Breast epithelium (tissue), 3 donors: ENCODE measurements at regions not wholly inside any gene's neighbourhood (a gene's known extent, or its start where the extent isn't known, plus 50 kb on each side); places are given as distances from the start of the nearest gene placed in this dataset.

Source experiments
- CTCF ChIP-seq, 3 donors: fragments of 450-650 bp; IDR thresholded peaks; one replicate each; pipeline ENCODE4 v1.5.1; 2016 to 2017; ENCODE audit warnings: antibody characterized with exemption in 3 of 3, mild to moderate bottlenecking in 3 of 3, moderate library complexity in 3 of 3
- POLR2AphosphoS5 ChIP-seq, 3 donors: sonication (generic); formaldehyde crosslinking; IDR thresholded peaks; one replicate each; pipeline ENCODE4 v1.6.1; 2017; ENCODE audit warnings: antibody characterized with exemption in 3 of 3

GRCh38 chr21:16570171-16570570, 840.4 kb downstream of the USP25 start:
- TF ChIP-seq CTCF (IDR thresholded peaks at IDR 0.05) (no peak), POLR2AphosphoS5 (IDR thresholded peaks at IDR 0.05) (no peak)
